ENCODE measurements at regions not wholly inside any gene's neighbourhood (a gene's known extent, or its start where the extent isn't known, plus 50 kb on each side); places are given as distances from the start of the nearest gene placed in this dataset.

GRCh38 chr10:121678631-121679174, 80.5 kb upstream of the FGFR2 start:
- Histone ChIP-seq H3K27ac (no peak overlapping the region), H3K79me2 (ENCODE audit: insufficient read depth, low read depth) (no peaks in the 10 kb centered on the region), H3K4me3 (IDR thresholded peaks at IDR 0.05; ENCODE audit: insufficient read depth, low read depth, low read length) (no peak overlapping the region), H3K27me3 (ENCODE audit: insufficient read depth, low read depth) (no peaks in the 10 kb centered on the region), H3K9ac (no peak overlapping the region), H2AFZ (ENCODE audit: low read depth) (no peak overlapping the region), H3K4me2 (no peak overlapping the region), H4K20me1 (ENCODE audit: insufficient read depth) (no peaks in the 10 kb centered on the region), H3K4me1 (ENCODE audit: low read depth, poor library complexity, severe bottlenecking) (no peaks in the 10 kb centered on the region), H3K36me3 (ENCODE audit: insufficient read depth) (no peaks in the 10 kb centered on the region)
- no peak for TF ChIP-seq CTCF (conservative IDR thresholded peaks at IDR 0.05; ENCODE audit: low read depth, low read length)

GRCh38 chr10:121677880-121678279, 79.6 kb upstream of the FGFR2 start:
- Histone ChIP-seq H3K27me3 (ENCODE audit: insufficient read depth, low read depth) (no peaks in the 10 kb centered on the region), H2AFZ (ENCODE audit: low read depth) (no peak overlapping the region), H3K27ac (no peak overlapping the region), H3K4me1 (ENCODE audit: low read depth, poor library complexity, severe bottlenecking) (no peaks in the 10 kb centered on the region), H3K36me3 (ENCODE audit: insufficient read depth) (no peaks in the 10 kb centered on the region), H3K4me3 (IDR thresholded peaks at IDR 0.05; ENCODE audit: insufficient read depth, low read depth, low read length) (no peak overlapping the region), H4K20me1 (ENCODE audit: insufficient read depth) (no peaks in the 10 kb centered on the region), H3K79me2 (ENCODE audit: insufficient read depth, low read depth) (no peaks in the 10 kb centered on the region), H3K4me2 (no peak overlapping the region), H3K9ac (no peak overlapping the region)
- no peak for TF ChIP-seq CTCF (conservative IDR thresholded peaks at IDR 0.05; ENCODE audit: low read depth, low read length)

GRCh38 chr10:121675344-121675743, 77.1 kb upstream of the FGFR2 start:
- Histone ChIP-seq H4K20me1 (ENCODE audit: insufficient read depth) (no peaks in the 10 kb centered on the region), H3K4me1 (ENCODE audit: low read depth, poor library complexity, severe bottlenecking) (no peaks in the 10 kb centered on the region)

GRCh38 chr10:121674885-121675284, 76.6 kb upstream of the FGFR2 start:
- no peaks in the 10 kb centered on the region for H3K79me2 ChIP-seq (ENCODE audit: insufficient read depth, low read depth)
- H3K4me3 ChIP-seq (IDR thresholded peaks at IDR 0.05; ENCODE audit: insufficient read depth, low read depth, low read length): no peak overlapping the region
- H3K27ac ChIP-seq: no peak overlapping the region
- no peaks in the 10 kb centered on the region for H3K36me3 ChIP-seq (ENCODE audit: insufficient read depth)
- TF ChIP-seq CTCF (conservative IDR thresholded peaks at IDR 0.05; ENCODE audit: low read depth, low read length): no peak
- no peaks in the 10 kb centered on the region for H3K4me1 ChIP-seq (ENCODE audit: low read depth, poor library complexity, severe bottlenecking)
- no peaks in the 10 kb centered on the region for H3K27me3 ChIP-seq (ENCODE audit: insufficient read depth, low read depth)
- H4K20me1 ChIP-seq (ENCODE audit: insufficient read depth): no peaks in the 10 kb centered on the region
- no peak overlapping the region for H3K9ac ChIP-seq
- H3K4me2 ChIP-seq: no peak overlapping the region
- H2AFZ ChIP-seq (ENCODE audit: low read depth): no peak overlapping the region

More at GRCh38 chr10:121675344-121675743, 77.1 kb upstream of the FGFR2 start:
- Histone ChIP-seq H3K27me3 (ENCODE audit: insufficient read depth, low read depth) (no peaks in the 10 kb centered on the region), H3K79me2 (ENCODE audit: insufficient read depth, low read depth) (no peaks in the 10 kb centered on the region), H3K36me3 (ENCODE audit: insufficient read depth) (no peaks in the 10 kb centered on the region), H2AFZ (ENCODE audit: low read depth) (no peak overlapping the region), H3K27ac (no peak overlapping the region), H3K4me2 (no peak overlapping the region), H3K9ac (no peak overlapping the region), H3K4me3 (IDR thresholded peaks at IDR 0.05; ENCODE audit: insufficient read depth, low read depth, low read length) (no peak overlapping the region)
- no peak for TF ChIP-seq CTCF (conservative IDR thresholded peaks at IDR 0.05; ENCODE audit: low read depth, low read length)

Data from KMS-11 (cell line).